AG09319 (cell line): ENCODE measurements at regions not wholly inside any gene's neighbourhood (a gene's known extent, or its start where the extent isn't known, plus 50 kb on each side); places are given as distances from the start of the nearest gene placed in this dataset.

Source experiments
- DNase-seq: peaks from one replicate; pipeline ENCODE4 v3.0.0-alpha.2; 2010; ENCODE audit warnings: low read depth; ENCODE audit errors: extremely low read depth
- TF ChIP-seq, protein P1 (sequence below): IDR thresholded peaks from 2 replicates; pipeline ENCODE4 v1.5.1; 2011; ENCODE audit warnings: low read depth, mild to moderate bottlenecking, inconsistent platforms, low read length, moderate library complexity

DNA sequence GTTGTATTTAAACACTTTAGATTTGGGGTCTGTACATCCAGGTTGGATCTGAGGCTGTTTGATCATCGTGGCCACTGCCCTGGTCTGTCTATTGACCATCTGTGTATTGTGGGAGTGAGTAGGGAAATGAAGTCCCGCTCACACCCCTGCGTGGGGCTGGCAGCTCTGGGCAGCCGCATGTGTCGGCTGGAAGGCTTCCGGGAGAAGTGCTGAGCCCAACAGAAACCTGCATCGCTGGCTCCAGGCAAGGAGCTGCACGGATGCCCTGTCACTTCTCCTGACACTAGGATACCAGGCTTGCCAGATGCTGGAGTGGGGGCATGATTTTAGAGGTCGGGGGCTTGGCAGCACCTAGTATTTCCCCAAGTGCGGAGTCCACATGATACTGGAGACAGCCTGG is 93.6 kb downstream of the PHETA1 start:
- TF ChIP-seq, protein P1, sequence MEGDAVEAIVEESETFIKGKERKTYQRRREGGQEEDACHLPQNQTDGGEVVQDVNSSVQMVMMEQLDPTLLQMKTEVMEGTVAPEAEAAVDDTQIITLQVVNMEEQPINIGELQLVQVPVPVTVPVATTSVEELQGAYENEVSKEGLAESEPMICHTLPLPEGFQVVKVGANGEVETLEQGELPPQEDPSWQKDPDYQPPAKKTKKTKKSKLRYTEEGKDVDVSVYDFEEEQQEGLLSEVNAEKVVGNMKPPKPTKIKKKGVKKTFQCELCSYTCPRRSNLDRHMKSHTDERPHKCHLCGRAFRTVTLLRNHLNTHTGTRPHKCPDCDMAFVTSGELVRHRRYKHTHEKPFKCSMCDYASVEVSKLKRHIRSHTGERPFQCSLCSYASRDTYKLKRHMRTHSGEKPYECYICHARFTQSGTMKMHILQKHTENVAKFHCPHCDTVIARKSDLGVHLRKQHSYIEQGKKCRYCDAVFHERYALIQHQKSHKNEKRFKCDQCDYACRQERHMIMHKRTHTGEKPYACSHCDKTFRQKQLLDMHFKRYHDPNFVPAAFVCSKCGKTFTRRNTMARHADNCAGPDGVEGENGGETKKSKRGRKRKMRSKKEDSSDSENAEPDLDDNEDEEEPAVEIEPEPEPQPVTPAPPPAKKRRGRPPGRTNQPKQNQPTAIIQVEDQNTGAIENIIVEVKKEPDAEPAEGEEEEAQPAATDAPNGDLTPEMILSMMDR: no peak

DNA sequence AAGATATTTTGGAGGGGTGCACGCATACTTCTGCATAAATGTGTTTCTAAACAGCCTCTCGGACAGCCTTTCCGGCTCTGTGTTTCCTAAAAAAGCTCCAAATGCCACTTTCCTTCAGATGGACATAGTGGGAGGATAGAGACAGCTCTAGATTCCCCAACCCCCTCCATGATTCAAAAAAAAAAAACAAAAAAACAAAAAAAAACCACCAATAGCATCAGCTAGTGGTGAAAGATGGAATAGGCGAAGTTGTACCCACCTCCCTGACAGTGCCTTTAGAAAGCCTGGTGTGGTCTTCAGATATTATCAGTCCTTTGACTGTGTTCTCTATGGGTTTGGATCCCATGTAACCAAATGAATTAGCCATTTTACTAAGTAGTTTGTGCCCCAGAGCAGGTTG is 94.1 kb downstream of the PHETA1 start:
- DNase-seq: no peak

More for the DNA sequence above, 93.6 kb downstream of the PHETA1 start:
- DNase-seq: no peak

DNA sequence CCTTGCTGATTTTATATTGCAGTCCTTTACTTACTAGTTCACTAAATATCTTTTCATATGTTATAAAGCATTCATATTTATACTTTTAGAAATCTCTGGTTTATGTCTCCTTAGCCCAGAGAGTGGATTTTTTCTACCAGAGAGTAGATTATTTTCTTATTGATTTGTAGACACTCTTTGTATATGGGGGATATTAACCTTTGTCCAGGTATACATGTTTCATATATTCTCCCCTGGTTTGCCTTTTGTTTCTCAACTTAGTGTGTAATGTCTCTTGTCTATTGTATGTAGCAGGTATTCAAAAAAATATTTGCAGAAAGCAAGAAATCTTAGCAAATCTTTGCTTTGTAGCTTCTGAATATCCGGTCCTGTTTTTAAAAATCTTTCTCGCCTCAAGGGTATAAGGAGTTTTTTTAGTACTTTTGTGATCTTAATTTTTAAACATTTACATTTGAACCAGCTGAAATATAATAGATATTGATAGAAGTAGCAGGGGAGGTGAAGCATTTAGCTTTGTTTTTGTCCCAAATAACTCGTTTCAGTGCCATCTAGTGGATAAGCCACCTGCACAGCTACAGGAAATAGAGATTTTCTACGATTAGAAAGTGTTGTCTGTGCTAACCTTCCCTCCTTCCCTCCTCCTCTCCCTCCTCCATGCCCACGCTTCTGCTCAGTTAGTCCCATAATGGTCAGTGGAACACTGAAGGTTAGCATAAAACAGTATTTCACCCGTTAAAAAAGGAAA is 97.0 kb downstream of the PHETA1 start:
- TF ChIP-seq, protein P1: no peak
- DNase-seq: no peak

More for the DNA sequence above, 94.1 kb downstream of the PHETA1 start:
- TF ChIP-seq, protein P1: peak; percentile 20

DNA sequence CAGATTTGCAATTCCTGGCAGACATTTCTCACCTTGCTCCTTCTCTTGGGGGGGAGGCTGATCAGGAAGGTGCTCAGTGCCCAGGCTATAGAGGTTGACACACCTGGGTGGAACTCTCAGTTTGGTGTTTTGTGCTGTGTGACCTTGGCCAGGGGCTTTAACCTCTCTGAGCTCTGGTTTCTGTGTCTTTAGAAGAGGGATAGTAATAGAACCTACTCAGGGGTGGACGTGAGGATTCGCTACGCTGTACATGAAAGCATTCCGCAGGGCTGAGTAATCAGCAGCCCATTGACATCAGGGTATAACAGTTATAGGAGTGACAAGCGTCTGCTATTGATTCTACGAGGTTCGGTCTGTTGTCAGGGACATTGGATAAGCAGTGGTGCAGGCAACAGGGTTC is 98.1 kb downstream of the PHETA1 start:
- DNase-seq: no peak
- TF ChIP-seq, protein P1: no peak

DNA sequence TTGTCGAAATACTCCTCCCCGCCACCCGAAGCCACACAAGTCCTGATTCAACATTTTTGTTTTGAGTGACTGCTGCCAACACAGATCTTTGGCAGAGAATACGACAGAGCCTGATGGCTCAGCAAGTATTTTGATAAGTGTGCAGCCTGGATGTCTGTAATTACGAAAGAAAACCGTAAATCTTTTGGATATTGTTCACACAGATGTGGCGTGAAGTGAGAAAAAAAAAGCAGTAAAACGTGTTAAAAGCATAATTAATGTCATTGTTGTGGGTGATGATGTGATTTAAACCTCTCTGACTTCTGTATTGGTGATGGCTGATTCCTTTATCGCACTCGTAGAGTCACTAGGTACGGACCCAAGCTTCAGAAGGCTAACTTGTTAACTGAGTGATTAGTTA is 98.7 kb downstream of the PHETA1 start:
- no peak for DNase-seq
- TF ChIP-seq, protein P1: no peak

DNA sequence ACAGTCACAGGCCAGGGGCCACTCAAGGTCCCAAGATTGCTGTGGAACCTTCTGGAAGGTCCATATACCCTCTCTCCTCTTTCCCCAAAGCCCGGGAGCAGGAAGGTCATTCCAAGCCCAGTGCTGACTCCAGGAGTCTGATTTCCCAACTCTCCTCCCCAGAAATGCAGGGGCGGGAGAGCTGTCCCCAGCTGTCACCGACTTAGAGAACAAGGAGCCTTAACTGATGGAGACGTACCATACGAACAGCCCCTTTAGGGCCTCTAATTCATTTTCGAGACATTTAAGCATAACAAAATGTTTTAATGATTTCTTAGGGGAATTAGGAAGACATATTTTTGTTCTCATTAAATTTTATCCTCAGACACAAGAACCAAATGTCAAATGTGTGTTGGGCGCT is 99.2 kb downstream of the PHETA1 start:
- TF ChIP-seq, protein P1: no peak
- no peak for DNase-seq

DNA sequence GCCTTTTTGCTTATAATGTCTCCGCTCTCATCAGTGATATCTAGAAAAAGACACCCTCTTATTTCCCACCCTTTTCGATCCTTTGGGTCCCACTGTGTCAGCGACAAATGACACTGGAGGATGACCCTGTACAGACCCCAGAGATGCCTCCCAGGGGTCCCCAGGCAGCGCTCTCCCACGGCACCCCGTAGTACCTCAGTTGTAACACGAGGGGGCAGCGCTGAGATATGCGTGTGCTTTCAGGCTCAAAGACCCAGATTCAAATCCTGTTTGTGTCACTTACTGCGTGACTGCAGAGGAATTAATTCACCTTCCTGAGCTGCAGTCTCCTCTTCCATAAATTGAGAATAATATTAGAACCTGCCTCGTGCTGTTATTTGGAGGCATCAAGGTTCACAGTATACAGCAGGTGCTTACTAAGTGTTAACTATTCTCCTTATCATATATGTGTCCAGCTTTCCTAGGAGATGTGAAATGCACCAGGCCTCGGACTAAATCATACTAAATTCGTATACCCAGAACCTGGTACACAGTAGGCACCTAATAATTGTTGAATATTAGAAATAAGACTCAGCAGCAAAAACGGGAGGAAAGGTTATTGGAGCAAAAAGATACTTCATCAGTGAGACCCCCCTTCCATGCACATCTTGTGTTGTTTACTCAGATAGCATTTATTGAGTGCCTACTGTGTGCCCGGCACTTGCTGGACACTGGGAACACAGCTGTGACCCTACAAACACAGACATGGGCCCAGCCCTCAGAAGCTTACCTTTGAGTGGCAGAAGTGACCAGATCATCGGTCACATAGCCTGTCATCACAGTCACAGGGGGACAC is 99.9 kb downstream of the PHETA1 start:
- no peak for DNase-seq
- TF ChIP-seq, protein P1: peak; percentile 40
